Mesenchymal stem cell (in vitro differentiated cells and primary cell): ENCODE measurements at regions not wholly inside any gene's neighbourhood (a gene's known extent, or its start where the extent isn't known, plus 50 kb on each side); places are given as distances from the start of the nearest gene placed in this dataset.

Source experiments
- DNase-seq: peaks from one replicate; pipeline ENCODE4 v3.0.0-alpha.2; 2013
- H2AFZ ChIP-seq: one replicate; pipeline ENCODE4 v1.6.1; 2013; ENCODE audit warnings: low read depth, mild to moderate bottlenecking, control low read depth, inconsistent platforms, low read length, moderate library complexity
- H2AK5ac ChIP-seq: 2 replicates; pipeline ENCODE4 v1.6.1; 2013; ENCODE audit warnings: low read length, moderate library complexity, mild to moderate bottlenecking, inconsistent platforms; ENCODE audit not compliant: severe bottlenecking
- H2BK120ac ChIP-seq: one replicate; pipeline ENCODE4 v1.6.1; 2013; ENCODE audit warnings: low read depth, mild to moderate bottlenecking, inconsistent platforms, low read length, moderate library complexity
- H2BK12ac ChIP-seq, 2 experiments: one replicate each; pipeline ENCODE4 v1.6.1; 2013; ENCODE audit warnings: inconsistent platforms in 2 of 2, low read length in 2 of 2, mild to moderate bottlenecking in 2 of 2, moderate library complexity in 2 of 2, control low read depth in 1 of 2
- H2BK15ac ChIP-seq: one replicate; pipeline ENCODE4 v1.6.1; 2013; ENCODE audit warnings: mild to moderate bottlenecking, low read depth, inconsistent platforms; ENCODE audit not compliant: poor library complexity, severe bottlenecking
- H2BK5ac ChIP-seq: 2 replicates; pipeline ENCODE4 v1.6.1; 2013; ENCODE audit warnings: low read depth, mild to moderate bottlenecking, low read length, control low read depth, inconsistent platforms; ENCODE audit not compliant: poor library complexity, severe bottlenecking
- H3K14ac ChIP-seq, 2 experiments: one replicate each; pipeline ENCODE4 v1.6.1; 2013; ENCODE audit warnings: inconsistent platforms in 2 of 2, low read length in 2 of 2, control low read depth in 1 of 2, mild to moderate bottlenecking in 1 of 2, moderate library complexity in 1 of 2
- H3K18ac ChIP-seq, 2 experiments: one replicate each; pipeline ENCODE4 v1.6.1; 2013; ENCODE audit warnings: inconsistent platforms in 2 of 2, low read length in 2 of 2, control low read depth in 1 of 2, low read depth in 1 of 2, mild to moderate bottlenecking in 1 of 2
- H3K23ac ChIP-seq, 2 experiments: one replicate each; pipeline ENCODE4 v1.6.1; 2013; ENCODE audit warnings: inconsistent platforms in 2 of 2, low read length in 2 of 2, mild to moderate bottlenecking in 2 of 2, moderate library complexity in 2 of 2, control low read depth in 1 of 2
- H3K27ac ChIP-seq: 2 replicates; pipeline ENCODE4 v1.5.1; 2013; ENCODE audit warnings: mild to moderate bottlenecking, moderate library complexity, low read length, control low read depth, inconsistent platforms; ENCODE audit not compliant: poor library complexity, severe bottlenecking
- H3K27me3 ChIP-seq, 2 experiments: 2 replicates each; pipeline versions ENCODE4 v1.6.1 to v1.7.0; 2013; ENCODE audit warnings: low read length in 2 of 2, mild to moderate bottlenecking in 2 of 2, moderate library complexity in 2 of 2, control low read depth in 1 of 2, inconsistent platforms in 1 of 2; ENCODE audit not compliant: control insufficient read depth in 1 of 2, insufficient read depth in 1 of 2
- H3K36me3 ChIP-seq, 2 experiments: 2 replicates each; pipeline versions ENCODE4 v1.6.1 to v1.7.0; 2013; ENCODE audit warnings: low read length in 2 of 2, control low read depth in 1 of 2, inconsistent platforms in 1 of 2, low read depth in 1 of 2, mild to moderate bottlenecking in 1 of 2; ENCODE audit not compliant: insufficient read depth in 2 of 2, control insufficient read depth in 1 of 2
- H3K4ac ChIP-seq, 2 experiments: one replicate each; pipeline ENCODE4 v1.6.1; 2013; ENCODE audit warnings: inconsistent platforms in 2 of 2, low read length in 2 of 2, mild to moderate bottlenecking in 2 of 2, moderate library complexity in 2 of 2, control low read depth in 1 of 2, low read depth in 1 of 2
- H3K4me1 ChIP-seq: 2 replicates; pipeline ENCODE4 v1.6.1; 2013; ENCODE audit warnings: low read depth, low read length, control low read depth; ENCODE audit not compliant: control insufficient read depth, insufficient read depth
- H3K4me2 ChIP-seq: 2 replicates; pipeline ENCODE4 v1.6.1; 2013; ENCODE audit warnings: low read length, mild to moderate bottlenecking, inconsistent platforms; ENCODE audit not compliant: poor library complexity, severe bottlenecking
- H3K4me3 ChIP-seq, 2 experiments: 2 replicates each; pipeline versions ENCODE4 v1.5.1 to v1.7.0; 2013; ENCODE audit warnings: low read length in 2 of 2, mild to moderate bottlenecking in 2 of 2, control low read depth in 1 of 2, low read depth in 1 of 2; ENCODE audit not compliant: insufficient read depth in 1 of 2
- H3K79me1 ChIP-seq: replicated peaks from 2 replicates; pipeline ENCODE4 v1.6.1; 2013; ENCODE audit warnings: mild to moderate bottlenecking, control low read depth, low read length, inconsistent platforms; ENCODE audit not compliant: poor library complexity, severe bottlenecking
- H3K9ac ChIP-seq: 2 replicates; pipeline ENCODE4 v1.7.0; 2013; ENCODE audit warnings: mild to moderate bottlenecking, low read length, moderate library complexity
- H3K9me3 ChIP-seq: 2 replicates; pipeline ENCODE4 v1.7.0; 2013; ENCODE audit warnings: mild to moderate bottlenecking, low read length; ENCODE audit not compliant: control insufficient read depth
- H4K8ac ChIP-seq: one replicate; pipeline ENCODE4 v1.6.1; 2013; ENCODE audit warnings: inconsistent platforms, mild to moderate bottlenecking, low read length, moderate library complexity
- H4K91ac ChIP-seq: one replicate; pipeline ENCODE4 v1.6.1; 2013; ENCODE audit warnings: mild to moderate bottlenecking, low read length, inconsistent platforms
- WGBS: methylation state at CpG from one replicate; pipeline ENCODE4 v1.1.7; 2013; ENCODE audit warnings: mixed read lengths; 5-methylcytosine and 5-hydroxymethylcytosine counted together

GRCh38 chrX:110421500-110422455 lies 63.1 kb downstream of the RTL9 start:
- H3K4me1 ChIP-seq: peaks cover 5% of the 10 kb centered on the region
- H3K23ac ChIP-seq: no peak overlapping the region
- no peak overlapping the region for H2BK5ac ChIP-seq
- no peak overlapping the region for H2AFZ ChIP-seq
- H3K27ac ChIP-seq: no peak overlapping the region
- H3K4me3 ChIP-seq: no peak overlapping the region
- H2BK120ac ChIP-seq: no peak overlapping the region
- no peak overlapping the region for H2BK15ac ChIP-seq
- H3K14ac ChIP-seq: no peak overlapping the region
- no peak overlapping the region for H2BK12ac ChIP-seq
- no peak for DNase-seq
- H4K8ac ChIP-seq: no peak overlapping the region
- no peak overlapping the region for H3K9ac ChIP-seq
- H3K36me3 ChIP-seq: no peaks in the 10 kb centered on the region
- H3K4ac ChIP-seq: no peak overlapping the region
- H3K79me1 ChIP-seq: no peaks in the 10 kb centered on the region
- 94% methylated on average over 3 of the region's 5 CpGs for WGBS
- no peak overlapping the region for H4K91ac ChIP-seq
- no peak overlapping the region for H2AK5ac ChIP-seq
- no peak overlapping the region for H3K4me2 ChIP-seq
- no peaks in the 10 kb centered on the region for H3K9me3 ChIP-seq
- peaks cover 0 to 47% of the 10 kb centered on the region in 2 experiments for H3K27me3 ChIP-seq
- no peak overlapping the region for H3K18ac ChIP-seq

GRCh38 chrX:110425222-110426154 lies 66.8 kb downstream of the RTL9 start:
- Histone ChIP-seq H3K18ac (no peak overlapping the region), H2BK12ac (no peak overlapping the region), H3K27me3 (peaks cover 3 to 59% of the 10 kb centered on the region in 2 experiments), H4K8ac (no peak overlapping the region), H3K4me1 (no peaks in the 10 kb centered on the region), H2BK5ac (no peak overlapping the region), H3K36me3 (no peaks in the 10 kb centered on the region), H2AFZ (no peak overlapping the region), H3K9me3 (no peaks in the 10 kb centered on the region), H3K79me1 (no peaks in the 10 kb centered on the region), H3K9ac (no peak overlapping the region), H3K4me2 (no peak overlapping the region), H3K14ac (no peak overlapping the region), H3K4ac (no peak overlapping the region), H2AK5ac (no peak overlapping the region), H2BK120ac (no peak overlapping the region), H3K27ac (no peak overlapping the region), H3K4me3 (no peak overlapping the region), H2BK15ac (no peak overlapping the region), H4K91ac (no peak overlapping the region), H3K23ac (no peak overlapping the region)
- whole genome bisulfite sequencing: 57% methylated on average over 2 of the region's 9 CpGs
- DNase-seq: no peak

GRCh38 chrX:110426155-110426504 lies 67.5 kb downstream of the RTL9 start:
- Histone ChIP-seq H3K14ac (no peak overlapping the region), H3K4ac (no peak overlapping the region), H3K18ac (no peak overlapping the region), H3K9me3 (no peaks in the 10 kb centered on the region), H3K4me3 (no peak overlapping the region), H4K8ac (no peak overlapping the region), H3K79me1 (no peaks in the 10 kb centered on the region), H3K27me3 (peaks cover 3 to 65% of the 10 kb centered on the region in 2 experiments), H2BK5ac (no peak overlapping the region), H2AK5ac (no peak overlapping the region), H4K91ac (no peak overlapping the region), H2AFZ (no peak overlapping the region), H2BK15ac (no peak overlapping the region), H3K27ac (no peak overlapping the region), H2BK12ac (no peak overlapping the region), H2BK120ac (no peak overlapping the region), H3K36me3 (no peaks in the 10 kb centered on the region), H3K4me2 (no peak overlapping the region), H3K23ac (no peak overlapping the region), H3K4me1 (no peaks in the 10 kb centered on the region), H3K9ac (no peak overlapping the region)
- no peak for DNase-seq
- 88% methylated on average over 4 of the region's 6 CpGs for WGBS

GRCh38 chrX:110427076-110427475 lies 68.4 kb downstream of the RTL9 start:
- Histone ChIP-seq H2BK12ac (no peak overlapping the region), H3K14ac (no peak overlapping the region), H2BK120ac (no peak overlapping the region), H4K8ac (no peak overlapping the region), H2AK5ac (no peak overlapping the region), H3K27me3 (peaks cover 9 to 62% of the 10 kb centered on the region in 2 experiments), H3K9me3 (no peaks in the 10 kb centered on the region), H3K23ac (no peak overlapping the region), H3K4ac (no peak overlapping the region), H3K4me2 (no peak overlapping the region), H2AFZ (no peak overlapping the region), H3K36me3 (no peaks in the 10 kb centered on the region), H3K4me3 (no peak overlapping the region), H3K4me1 (no peaks in the 10 kb centered on the region), H2BK15ac (no peak overlapping the region), H4K91ac (no peak overlapping the region), H3K27ac (no peak overlapping the region), H3K18ac (no peak overlapping the region), H2BK5ac (no peak overlapping the region), H3K9ac (no peak overlapping the region), H3K79me1 (no peaks in the 10 kb centered on the region)
- WGBS: 91% methylated on average over 1 of the region's 1 CpG
- DNase-seq: no peak
